Lower leg skin (tissue), 3 donors: ENCODE measurements at regions not wholly inside any gene's neighbourhood (a gene's known extent, or its start where the extent isn't known, plus 50 kb on each side); places are given as distances from the start of the nearest gene placed in this dataset.

Experiments
- CTCF ChIP-seq, 3 donors: fragments of 450-650 bp; IDR thresholded peaks; one replicate each; pipeline ENCODE4 v1.5.1; 2016; ENCODE audit warnings: antibody characterized with exemption in 3 of 3, mild to moderate bottlenecking in 3 of 3, moderate library complexity in 2 of 3
- POLR2A ChIP-seq, 2 donors: fragments of 450-650 bp; IDR thresholded peaks; one replicate each; pipeline ENCODE4 v1.6.1; 2016 to 2017; ENCODE audit warnings: antibody characterized with exemption in 2 of 2, mild to moderate bottlenecking in 1 of 2, moderate library complexity in 1 of 2

GRCh38 chr20:54822386-54822785, 347.0 kb downstream of the DOK5 start:
- TF ChIP-seq CTCF (IDR thresholded peaks at IDR 0.05) (no peak), POLR2A (IDR thresholded peaks at IDR 0.05) (no peak)
